ENCODE measurements at regions not wholly inside any gene's neighbourhood (a gene's known extent, or its start where the extent isn't known, plus 50 kb on each side); places are given as distances from the start of the nearest gene placed in this dataset.

- ChIA-PET CTCF (no interaction called here), POLR2A (ENCODE audit: low non-redundant PET) (no interaction called here)
- intact Hi-C loops (cut with micrococcal nuclease; ENCODE audit: unreplicated experiment), result no loop called here
- Histone ChIP-seq H3K4me1 (ENCODE audit: insufficient read depth, low read length, poor library complexity, severe bottlenecking) (no peaks in the 10 kb centered on the region), H3K9me3 (ENCODE audit: low read depth, low read length, poor library complexity, severe bottlenecking) (peaks cover 32% of the 10 kb centered on the region), H3K4me3 (ENCODE audit: low read depth, low read length, poor library complexity, severe bottlenecking) (no peak overlapping the region), H3K27me3 (replicated peaks; ENCODE audit: insufficient read depth, low read depth, low read length, poor library complexity) (no peaks in the 10 kb centered on the region), H3K36me3 (ENCODE audit: insufficient read depth, low read length, poor library complexity, severe bottlenecking) (no peaks in the 10 kb centered on the region), H3K27ac (ENCODE audit: low read depth, low read length, poor library complexity, severe bottlenecking) (no peak overlapping the region)
- no peak for DNase-seq (ENCODE audit: low spot score)
- BruUV-seq (replicated peaks), result no TSS peak
- TF ChIP-seq EZH2 (IDR thresholded peaks at IDR 0.05; ENCODE audit: borderline replicate concordance, low read depth, low read length, poor library complexity, severe bottlenecking) (no peak), CTCF (conservative IDR thresholded peaks at IDR 0.05; ENCODE audit: low read depth, low read length) (no peak)
These were observed 240.1 kb upstream of the ZNF385D start for GRCh38 chr3:21991061-21991460.

DNA sequence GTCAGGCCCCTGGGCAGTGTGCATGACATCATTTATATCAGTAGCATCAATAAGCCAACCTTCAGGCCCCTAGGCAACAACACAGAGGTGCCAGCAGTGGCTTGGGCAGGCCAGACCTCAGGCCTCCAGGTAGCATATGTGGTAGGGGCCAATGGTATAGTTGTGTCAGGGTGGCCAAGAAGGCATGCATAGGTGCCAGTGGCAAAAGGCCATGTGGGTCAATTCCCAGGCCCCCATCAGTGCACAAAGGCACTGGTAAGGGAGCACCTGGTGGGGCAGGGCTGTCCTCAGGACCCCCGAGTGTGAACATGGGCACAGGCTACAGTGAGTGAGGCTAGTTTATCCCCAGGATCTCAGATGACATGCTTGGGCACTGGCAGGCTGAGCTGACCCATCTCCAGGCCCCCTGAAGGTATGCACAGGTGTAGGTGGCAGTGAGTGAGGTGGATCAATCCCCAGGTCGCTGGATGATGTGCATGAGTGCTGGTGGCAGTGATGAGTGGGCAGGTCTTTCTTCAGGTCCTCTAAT lies 244.1 kb upstream of the ZNF385D start:
- no peak for DNase-seq (ENCODE audit: low spot score)
- intact Hi-C loops (cut with micrococcal nuclease; ENCODE audit: unreplicated experiment), result no loop called here
- Histone ChIP-seq H3K4me1 (ENCODE audit: insufficient read depth, low read length, poor library complexity, severe bottlenecking) (no peaks in the 10 kb centered on the region), H3K9me3 (ENCODE audit: low read depth, low read length, poor library complexity, severe bottlenecking) (peaks cover 37% of the 10 kb centered on the region), H3K4me3 (ENCODE audit: low read depth, low read length, poor library complexity, severe bottlenecking) (no peak overlapping the region), H3K27ac (ENCODE audit: low read depth, low read length, poor library complexity, severe bottlenecking) (no peak overlapping the region), H3K27me3 (replicated peaks; ENCODE audit: insufficient read depth, low read depth, low read length, poor library complexity) (no peaks in the 10 kb centered on the region), H3K36me3 (ENCODE audit: insufficient read depth, low read length, poor library complexity, severe bottlenecking) (no peaks in the 10 kb centered on the region)
- ChIA-PET POLR2A (ENCODE audit: low non-redundant PET) (no interaction called here), CTCF (no interaction called here)
- no TSS peak for BruUV-seq (replicated peaks)
- no peak for TF ChIP-seq CTCF (conservative IDR thresholded peaks at IDR 0.05; ENCODE audit: low read depth, low read length)
- TF ChIP-seq EZH2 (IDR thresholded peaks at IDR 0.05; ENCODE audit: borderline replicate concordance, low read depth, low read length, poor library complexity, severe bottlenecking), result no peak

DNA sequence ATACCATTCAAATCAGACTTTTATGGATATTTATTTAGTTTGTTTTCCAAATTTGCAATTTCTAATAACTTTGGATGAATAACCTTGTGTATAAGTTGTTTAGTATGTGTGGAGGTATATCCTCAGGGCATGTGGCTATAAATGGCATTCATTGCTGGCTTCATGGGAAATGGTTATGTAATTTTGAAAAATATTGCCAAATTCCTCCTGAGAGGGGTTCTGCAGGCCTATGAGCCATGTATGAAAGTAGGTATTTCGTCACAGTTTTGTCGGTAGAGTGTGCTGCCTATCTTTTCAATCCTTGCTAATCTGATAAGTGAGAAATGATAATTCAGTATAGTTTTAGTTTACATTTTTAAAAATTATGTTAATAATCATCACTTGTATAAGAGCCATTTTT lies 256.4 kb upstream of the ZNF385D start:
- ChIA-PET POLR2A (ENCODE audit: low non-redundant PET) (no interaction called here), CTCF (no interaction called here)
- BruUV-seq (replicated peaks), result no TSS peak
- intact Hi-C loops (cut with micrococcal nuclease; ENCODE audit: unreplicated experiment), result no loop called here
- no peak overlapping the region for H3K27ac ChIP-seq (ENCODE audit: low read depth, low read length, poor library complexity, severe bottlenecking)
- H3K9me3 ChIP-seq (ENCODE audit: low read depth, low read length, poor library complexity, severe bottlenecking), result peaks cover 32% of the 10 kb centered on the region
- H3K27me3 ChIP-seq (replicated peaks; ENCODE audit: insufficient read depth, low read depth, low read length, poor library complexity), result no peaks in the 10 kb centered on the region
- DNase-seq (ENCODE audit: low spot score), result no peak
- no peaks in the 10 kb centered on the region for H3K4me1 ChIP-seq (ENCODE audit: insufficient read depth, low read length, poor library complexity, severe bottlenecking)
- no peak overlapping the region for H3K4me3 ChIP-seq (ENCODE audit: low read depth, low read length, poor library complexity, severe bottlenecking)
- no peak for TF ChIP-seq EZH2 (IDR thresholded peaks at IDR 0.05; ENCODE audit: borderline replicate concordance, low read depth, low read length, poor library complexity, severe bottlenecking)
- TF ChIP-seq CTCF (conservative IDR thresholded peaks at IDR 0.05; ENCODE audit: low read depth, low read length), result no peak
- H3K36me3 ChIP-seq (ENCODE audit: insufficient read depth, low read length, poor library complexity, severe bottlenecking), result no peaks in the 10 kb centered on the region
